H9 (cell line): ENCODE measurements at regions not wholly inside any gene's neighbourhood (a gene's known extent, or its start where the extent isn't known, plus 50 kb on each side); places are given as distances from the start of the nearest gene placed in this dataset.

Source experiments
- DNase-seq: peaks from one replicate; pipeline ENCODE4 v3.0.0-alpha.2; 2017
- H2AFZ ChIP-seq: one replicate; pipeline ENCODE4 v1.6.1; 2013; ENCODE audit warnings: mild to moderate bottlenecking, low read length, control low read depth, moderate library complexity
- H2AK5ac ChIP-seq: 2 replicates; pipeline ENCODE4 v1.6.1; 2013; ENCODE audit warnings: low read length, control low read depth, mixed read lengths; ENCODE audit not compliant: insufficient read length
- H2BK120ac ChIP-seq: one replicate; pipeline ENCODE4 v1.6.1; 2013; ENCODE audit warnings: low read depth, mild to moderate bottlenecking, low read length, control low read depth, inconsistent platforms; ENCODE audit not compliant: poor library complexity, severe bottlenecking
- H2BK12ac ChIP-seq: 2 replicates; pipeline ENCODE4 v1.6.1; 2013; ENCODE audit warnings: low read length, control low read depth, mixed read lengths, low read depth; ENCODE audit not compliant: insufficient read length
- H2BK15ac ChIP-seq: 2 replicates; pipeline ENCODE4 v1.6.1; 2013; ENCODE audit warnings: low read depth, low read length, control low read depth
- H2BK20ac ChIP-seq: one replicate; pipeline ENCODE4 v1.6.1; 2013; ENCODE audit warnings: low read depth, mild to moderate bottlenecking, low read length, control low read depth, inconsistent platforms; ENCODE audit not compliant: poor library complexity, severe bottlenecking
- H2BK5ac ChIP-seq: 2 replicates; pipeline ENCODE4 v1.6.1; 2013; ENCODE audit warnings: low read length, control low read depth, mixed read lengths; ENCODE audit not compliant: insufficient read length
- H3K14ac ChIP-seq: 2 replicates; pipeline ENCODE4 v1.6.1; 2013; ENCODE audit warnings: low read length, control low read depth; ENCODE audit not compliant: insufficient read depth
- H3K18ac ChIP-seq: 2 replicates; pipeline ENCODE4 v1.6.1; 2013; ENCODE audit warnings: low read depth, mild to moderate bottlenecking, mixed read lengths, low read length, control low read depth; ENCODE audit not compliant: insufficient read length
- H3K23ac ChIP-seq: 2 replicates; pipeline ENCODE4 v1.6.1; 2013; ENCODE audit warnings: low read length, control low read depth, mixed read lengths, low read depth; ENCODE audit not compliant: insufficient read length
- H3K23me2 ChIP-seq: 2 replicates; pipeline ENCODE4 v1.6.1; 2013; ENCODE audit warnings: low read depth, mild to moderate bottlenecking, mixed read lengths, low read length, control low read depth; ENCODE audit not compliant: insufficient read length, poor library complexity, severe bottlenecking
- H3K27ac ChIP-seq: 2 replicates; pipeline ENCODE4 v1.5.1; 2013; ENCODE audit warnings: low read length, control low read depth, mixed read lengths, low read depth; ENCODE audit not compliant: insufficient read length
- H3K27me3 ChIP-seq: 2 replicates; pipeline ENCODE4 v1.6.1; 2013; ENCODE audit warnings: low read length, control low read depth, inconsistent platforms; ENCODE audit not compliant: insufficient read depth
- H3K4ac ChIP-seq: 2 replicates; pipeline ENCODE4 v1.6.1; 2013; ENCODE audit warnings: low read depth, mild to moderate bottlenecking, control low read depth, inconsistent platforms, low read length, moderate library complexity
- H3K4me1 ChIP-seq: 2 replicates; pipeline ENCODE4 v1.6.1; 2013; ENCODE audit warnings: low read length, control low read depth, inconsistent platforms; ENCODE audit not compliant: insufficient read depth
- H3K4me2 ChIP-seq: 2 replicates; pipeline ENCODE4 v1.6.1; 2013; ENCODE audit warnings: low read length, control low read depth, mixed read lengths; ENCODE audit not compliant: insufficient read length, insufficient read depth
- H3K56ac ChIP-seq: 2 replicates; pipeline ENCODE4 v1.6.1; 2013; ENCODE audit warnings: low read depth, mild to moderate bottlenecking, mixed read lengths, low read length, control low read depth; ENCODE audit not compliant: insufficient read length
- H3K79me1 ChIP-seq: 2 replicates; pipeline ENCODE4 v1.6.1; 2013; ENCODE audit warnings: low read depth, mild to moderate bottlenecking, moderate library complexity, low read length, control low read depth, inconsistent platforms; ENCODE audit not compliant: insufficient read depth, poor library complexity, severe bottlenecking
- H3K79me2 ChIP-seq: 2 replicates; pipeline ENCODE4 v1.6.1; 2013; ENCODE audit warnings: low read length, control low read depth, inconsistent platforms; ENCODE audit not compliant: insufficient read depth
- H3K9ac ChIP-seq: 2 replicates; pipeline ENCODE4 v1.6.1; 2013; ENCODE audit warnings: low read length, control low read depth, mixed read lengths; ENCODE audit not compliant: insufficient read length; ENCODE audit errors: extremely low read depth
- H3K9me3 ChIP-seq: one replicate; pipeline ENCODE4 v1.6.1; 2013; ENCODE audit warnings: low read depth, low read length, inconsistent platforms; ENCODE audit not compliant: control insufficient read depth
- H3T11ph ChIP-seq: one replicate; pipeline ENCODE4 v1.6.1; 2013; ENCODE audit warnings: mild to moderate bottlenecking, low read length, control low read depth, inconsistent platforms
- H4K20me1 ChIP-seq: one replicate; pipeline ENCODE4 v1.6.1; 2013; ENCODE audit not compliant: control insufficient read depth, insufficient read length, insufficient read depth
- H4K5ac ChIP-seq: 2 replicates; pipeline ENCODE4 v1.6.1; 2013; ENCODE audit warnings: low read depth, mild to moderate bottlenecking, mixed read lengths, low read length, control low read depth; ENCODE audit not compliant: insufficient read length
- H4K8ac ChIP-seq: replicated peaks from 2 replicates; pipeline ENCODE4 v1.6.1; 2013; ENCODE audit warnings: low read length, control low read depth, mixed read lengths, low read depth; ENCODE audit not compliant: insufficient read length
- H4K91ac ChIP-seq: 2 replicates; pipeline ENCODE4 v1.6.1; 2013; ENCODE audit warnings: low read depth, mild to moderate bottlenecking, moderate library complexity, mixed read lengths, low read length, control low read depth; ENCODE audit not compliant: insufficient read length
- H3K27ac Mint-ChIP-seq, 3 experiments: 2 replicates in 2 of 3; 3 replicates in 1 of 3; pipeline ENCODE4 v1.8.0; 2020 to 2021; ENCODE audit warnings: mixed read lengths in 3 of 3, mild to moderate bottlenecking in 1 of 3, moderate library complexity in 1 of 3
- H3K27me3 Mint-ChIP-seq: 2 replicates; pipeline ENCODE4 v1.8.0; 2021; ENCODE audit warnings: low read depth, mild to moderate bottlenecking, moderate library complexity, mixed read lengths
- H3K36me3 Mint-ChIP-seq, 3 experiments: 2 replicates in 2 of 3; 3 replicates in 1 of 3; pipeline ENCODE4 v1.8.0; 2020 to 2021; ENCODE audit warnings: low read depth in 3 of 3, mixed read lengths in 3 of 3; ENCODE audit not compliant: insufficient read depth in 1 of 3
- H3K4me1 Mint-ChIP-seq, 2 experiments: 2 replicates each; pipeline ENCODE4 v1.8.0; 2020; ENCODE audit warnings: mixed read lengths in 2 of 2
- H3K4me3 Mint-ChIP-seq, 2 experiments: 2 replicates in 1 of 2; 3 replicates in 1 of 2; pipeline ENCODE4 v1.8.0; 2020 to 2021; ENCODE audit warnings: mild to moderate bottlenecking in 2 of 2, mixed read lengths in 2 of 2, moderate library complexity in 1 of 2
- H3K9me3 Mint-ChIP-seq, 2 experiments: 2 replicates in 1 of 2; 3 replicates in 1 of 2; pipeline ENCODE4 v1.8.0; 2020; ENCODE audit warnings: mild to moderate bottlenecking in 2 of 2, mixed read lengths in 2 of 2, moderate library complexity in 1 of 2
- WGBS: extraction: QIAGEN DNeasy Blood & Tissue Kit; methylation state at CpG from one replicate; pipeline ENCODE4 v1.1.7; 2013; ENCODE audit warnings: missing lambda C conversion rate, low lambda C conversion rate, mixed read lengths; ENCODE audit not compliant: insufficient read length; ENCODE audit errors: extremely low coverage; 5-methylcytosine and 5-hydroxymethylcytosine counted together
- TF ChIP-seq, protein P1 (sequence below): fragments of 200-600 bp; sonication (generic); conservative IDR thresholded peaks from 3 replicates; pipeline ENCODE4 v1.8.0; 2021; ENCODE audit warnings: antibody characterized with exemption, mild to moderate bottlenecking

- TF ChIP-seq, protein P1, sequence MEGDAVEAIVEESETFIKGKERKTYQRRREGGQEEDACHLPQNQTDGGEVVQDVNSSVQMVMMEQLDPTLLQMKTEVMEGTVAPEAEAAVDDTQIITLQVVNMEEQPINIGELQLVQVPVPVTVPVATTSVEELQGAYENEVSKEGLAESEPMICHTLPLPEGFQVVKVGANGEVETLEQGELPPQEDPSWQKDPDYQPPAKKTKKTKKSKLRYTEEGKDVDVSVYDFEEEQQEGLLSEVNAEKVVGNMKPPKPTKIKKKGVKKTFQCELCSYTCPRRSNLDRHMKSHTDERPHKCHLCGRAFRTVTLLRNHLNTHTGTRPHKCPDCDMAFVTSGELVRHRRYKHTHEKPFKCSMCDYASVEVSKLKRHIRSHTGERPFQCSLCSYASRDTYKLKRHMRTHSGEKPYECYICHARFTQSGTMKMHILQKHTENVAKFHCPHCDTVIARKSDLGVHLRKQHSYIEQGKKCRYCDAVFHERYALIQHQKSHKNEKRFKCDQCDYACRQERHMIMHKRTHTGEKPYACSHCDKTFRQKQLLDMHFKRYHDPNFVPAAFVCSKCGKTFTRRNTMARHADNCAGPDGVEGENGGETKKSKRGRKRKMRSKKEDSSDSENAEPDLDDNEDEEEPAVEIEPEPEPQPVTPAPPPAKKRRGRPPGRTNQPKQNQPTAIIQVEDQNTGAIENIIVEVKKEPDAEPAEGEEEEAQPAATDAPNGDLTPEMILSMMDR: no peak
- H2BK20ac ChIP-seq: no peak overlapping the region
- no peak overlapping the region for H2BK15ac ChIP-seq
- no peaks in the 10 kb centered on the region for H4K20me1 ChIP-seq
- no peak overlapping the region for H3K27ac ChIP-seq
- H2BK5ac ChIP-seq: no peak overlapping the region
- no peaks in the 10 kb centered on the region for H3K27me3 ChIP-seq
- H3K79me1 ChIP-seq: no peaks in the 10 kb centered on the region
- H3K9me3 Mint-ChIP-seq: no peaks in the 10 kb centered on the region
- no peak overlapping the region for H3K56ac ChIP-seq
- no peak overlapping the region for H3K4me3 Mint-ChIP-seq
- no peaks in the 10 kb centered on the region for H3K23me2 ChIP-seq
- H3K9me3 ChIP-seq: no peaks in the 10 kb centered on the region
- no peaks in the 10 kb centered on the region for H3K27me3 Mint-ChIP-seq
- no peak overlapping the region for H2BK120ac ChIP-seq
- H4K91ac ChIP-seq: no peak overlapping the region
- no peak for DNase-seq
- no peak overlapping the region for H3K18ac ChIP-seq
- no peak overlapping the region for H4K5ac ChIP-seq
- no peak overlapping the region for H3K27ac Mint-ChIP-seq
- H3K4me1 ChIP-seq: no peaks in the 10 kb centered on the region
- no peak overlapping the region for H2BK12ac ChIP-seq
- H2AFZ ChIP-seq: no peak overlapping the region
- H3T11ph ChIP-seq: no peak overlapping the region
- no peak overlapping the region for H4K8ac ChIP-seq
- no peak overlapping the region for H3K4me2 ChIP-seq
- no peaks in the 10 kb centered on the region for H3K79me2 ChIP-seq
- no peak overlapping the region for H2AK5ac ChIP-seq
- no peak overlapping the region for H3K23ac ChIP-seq
- H3K36me3 Mint-ChIP-seq: 0 out of 7 replicates have a peak, but pooled peaks cover 0 to 2% (median 0%) of the 10 kb centered on the region in 3 experiments
- H3K9ac ChIP-seq: no peak overlapping the region
- peaks cover 9 to 10% of the 10 kb centered on the region in 2 experiments for H3K4me1 Mint-ChIP-seq
- H3K4ac ChIP-seq: no peak overlapping the region
- no peak overlapping the region for H3K14ac ChIP-seq
- no CpG with 5 or more reads among the region's 2 CpGs for WGBS
These were observed 312.3 kb upstream of the KCNJ16 start for GRCh38 chr17:69762766-69763165.
